ENCODE measurements at regions not wholly inside any gene's neighbourhood (a gene's known extent, or its start where the extent isn't known, plus 50 kb on each side); places are given as distances from the start of the nearest gene placed in this dataset.

DNA sequence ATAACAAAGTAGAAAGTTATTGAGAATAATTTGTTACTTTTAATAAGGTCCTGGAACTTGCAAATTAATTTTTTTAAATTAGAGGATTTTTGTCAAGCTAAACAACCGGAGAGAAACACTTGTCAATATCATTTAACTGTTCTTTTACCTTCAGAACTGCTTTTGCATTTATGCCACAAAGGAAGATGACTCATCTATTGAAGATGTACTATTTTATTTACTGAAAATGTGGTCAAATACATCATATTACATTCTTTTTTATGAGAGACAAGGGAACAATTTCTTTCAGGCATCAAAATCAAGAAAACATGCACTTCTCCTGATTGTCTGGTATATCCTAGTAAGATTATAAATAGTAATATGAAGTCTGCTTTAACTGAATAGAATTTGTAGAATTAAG lies 558.2 kb upstream of the PRMT6 start:
- no peak for TF ChIP-seq POLR2A (IDR thresholded peaks at IDR 0.05)
- TF ChIP-seq, protein P1, sequence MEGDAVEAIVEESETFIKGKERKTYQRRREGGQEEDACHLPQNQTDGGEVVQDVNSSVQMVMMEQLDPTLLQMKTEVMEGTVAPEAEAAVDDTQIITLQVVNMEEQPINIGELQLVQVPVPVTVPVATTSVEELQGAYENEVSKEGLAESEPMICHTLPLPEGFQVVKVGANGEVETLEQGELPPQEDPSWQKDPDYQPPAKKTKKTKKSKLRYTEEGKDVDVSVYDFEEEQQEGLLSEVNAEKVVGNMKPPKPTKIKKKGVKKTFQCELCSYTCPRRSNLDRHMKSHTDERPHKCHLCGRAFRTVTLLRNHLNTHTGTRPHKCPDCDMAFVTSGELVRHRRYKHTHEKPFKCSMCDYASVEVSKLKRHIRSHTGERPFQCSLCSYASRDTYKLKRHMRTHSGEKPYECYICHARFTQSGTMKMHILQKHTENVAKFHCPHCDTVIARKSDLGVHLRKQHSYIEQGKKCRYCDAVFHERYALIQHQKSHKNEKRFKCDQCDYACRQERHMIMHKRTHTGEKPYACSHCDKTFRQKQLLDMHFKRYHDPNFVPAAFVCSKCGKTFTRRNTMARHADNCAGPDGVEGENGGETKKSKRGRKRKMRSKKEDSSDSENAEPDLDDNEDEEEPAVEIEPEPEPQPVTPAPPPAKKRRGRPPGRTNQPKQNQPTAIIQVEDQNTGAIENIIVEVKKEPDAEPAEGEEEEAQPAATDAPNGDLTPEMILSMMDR (IDR thresholded peaks at IDR 0.05 in 4 of 5, conservative IDR thresholded peaks at IDR 0.05 in 1 of 5): no peak
